ENCODE measurements at regions not wholly inside any gene's neighbourhood (a gene's known extent, or its start where the extent isn't known, plus 50 kb on each side); places are given as distances from the start of the nearest gene placed in this dataset.

- no peak overlapping the region for H3K9ac ChIP-seq (ENCODE audit: low read length)
- H3K4me3 ChIP-seq (ENCODE audit: low read length), result no peak overlapping the region
- H3K4me1 ChIP-seq (ENCODE audit: low read length), result no peaks in the 10 kb centered on the region
- no peaks in the 10 kb centered on the region for H3K36me3 ChIP-seq (replicated peaks; ENCODE audit: insufficient read depth, low read length)
- H3F3A ChIP-seq (ENCODE audit: insufficient read depth, low read length), result no peaks in the 10 kb centered on the region
- H3K9me2 ChIP-seq (replicated peaks; ENCODE audit: insufficient read depth, low read length), result no peaks in the 10 kb centered on the region
- no peak overlapping the region for H3K27ac ChIP-seq (ENCODE audit: low read length)
- no peak for TF ChIP-seq EZH2 (optimal IDR thresholded peaks at IDR 0.05; ENCODE audit: low read depth, low read length)
- no peak for TF ChIP-seq EZH2phosphoT487 (IDR thresholded peaks at IDR 0.05; ENCODE audit: low read length)
- no peak for TF ChIP-seq CTCF (IDR thresholded peaks at IDR 0.05; ENCODE audit: low read length)
- H2AFZ ChIP-seq (ENCODE audit: low read length), result no peak overlapping the region
- H3K9me3 ChIP-seq (replicated peaks; ENCODE audit: insufficient read depth, low read length), result no peaks in the 10 kb centered on the region
- no peaks in the 10 kb centered on the region for H3K27me3 ChIP-seq (replicated peaks; ENCODE audit: insufficient read depth, low read length)
- no peaks in the 10 kb centered on the region for H4K20me1 ChIP-seq (ENCODE audit: insufficient read depth, low read length)
- DNase-seq, result no peak
- no peaks in the 10 kb centered on the region for H3K79me2 ChIP-seq (ENCODE audit: low read length)
- H3K4me2 ChIP-seq (ENCODE audit: low read depth, low read length), result no peak overlapping the region
Observed at GRCh38 chr5:2686321-2687124, 65.0 kb downstream of the IRX2 start.

- Histone ChIP-seq H3K36me3 (replicated peaks; ENCODE audit: insufficient read depth, low read length) (no peaks in the 10 kb centered on the region), H3F3A (ENCODE audit: insufficient read depth, low read length) (no peaks in the 10 kb centered on the region), H3K79me2 (ENCODE audit: low read length) (no peaks in the 10 kb centered on the region), H3K4me3 (ENCODE audit: low read length) (no peak overlapping the region), H3K9me2 (replicated peaks; ENCODE audit: insufficient read depth, low read length) (no peaks in the 10 kb centered on the region), H3K4me1 (ENCODE audit: low read length) (0 out of 2 replicates have a peak, but pooled peaks cover 3% of the 10 kb centered on the region), H2AFZ (ENCODE audit: low read length) (no peak overlapping the region), H3K9me3 (replicated peaks; ENCODE audit: insufficient read depth, low read length) (no peaks in the 10 kb centered on the region), H4K20me1 (ENCODE audit: insufficient read depth, low read length) (no peaks in the 10 kb centered on the region), H3K4me2 (ENCODE audit: low read depth, low read length) (no peak overlapping the region), H3K9ac (ENCODE audit: low read length) (no peak overlapping the region), H3K27ac (ENCODE audit: low read length) (no peak overlapping the region), H3K27me3 (replicated peaks; ENCODE audit: insufficient read depth, low read length) (no peaks in the 10 kb centered on the region)
- no peak for DNase-seq
- TF ChIP-seq CTCF (IDR thresholded peaks at IDR 0.05; ENCODE audit: low read length) (no peak), EZH2 (optimal IDR thresholded peaks at IDR 0.05; ENCODE audit: low read depth, low read length) (no peak), EZH2phosphoT487 (IDR thresholded peaks at IDR 0.05; ENCODE audit: low read length) (no peak)
Observed at GRCh38 chr5:2685651-2686272, 65.7 kb downstream of the IRX2 start.

- TF ChIP-seq CTCF (IDR thresholded peaks at IDR 0.05; ENCODE audit: low read length) (no peak), EZH2 (optimal IDR thresholded peaks at IDR 0.05; ENCODE audit: low read depth, low read length) (no peak), EZH2phosphoT487 (IDR thresholded peaks at IDR 0.05; ENCODE audit: low read length) (no peak)
- Histone ChIP-seq H3K9me3 (replicated peaks; ENCODE audit: insufficient read depth, low read length) (no peaks in the 10 kb centered on the region), H3K9ac (ENCODE audit: low read length) (no peak overlapping the region), H3K9me2 (replicated peaks; ENCODE audit: insufficient read depth, low read length) (no peaks in the 10 kb centered on the region), H2AFZ (ENCODE audit: low read length) (no peak overlapping the region), H4K20me1 (ENCODE audit: insufficient read depth, low read length) (no peaks in the 10 kb centered on the region), H3K4me3 (ENCODE audit: low read length) (no peak overlapping the region), H3F3A (ENCODE audit: insufficient read depth, low read length) (no peaks in the 10 kb centered on the region), H3K4me2 (ENCODE audit: low read depth, low read length) (no peak overlapping the region), H3K27me3 (replicated peaks; ENCODE audit: insufficient read depth, low read length) (no peaks in the 10 kb centered on the region), H3K36me3 (replicated peaks; ENCODE audit: insufficient read depth, low read length) (no peaks in the 10 kb centered on the region), H3K4me1 (ENCODE audit: low read length) (0 out of 2 replicates have a peak, but pooled peaks cover 5% of the 10 kb centered on the region), H3K27ac (ENCODE audit: low read length) (no peak overlapping the region), H3K79me2 (ENCODE audit: low read length) (no peaks in the 10 kb centered on the region)
- no peak for DNase-seq
Observed at GRCh38 chr5:2684606-2685005, 66.9 kb downstream of the IRX2 start.
